Testis (tissue), 2 donors: ENCODE measurements at regions not wholly inside any gene's neighbourhood (a gene's known extent, or its start where the extent isn't known, plus 50 kb on each side); places are given as distances from the start of the nearest gene placed in this dataset.

Source experiments
- DNase-seq: peaks from one replicate; pipeline ENCODE4 v3.0.0-alpha.2; 2019
- H3K27ac ChIP-seq, 2 donors: fragments of 200-600 bp; sonication (generic); one replicate each; pipeline ENCODE4 v1.5.1; 2019
- H3K27me3 ChIP-seq: fragments of 200-600 bp; sonication (generic); one replicate; pipeline ENCODE4 v1.5.1; 2019
- H3K36me3 ChIP-seq: fragments of 200-600 bp; sonication (generic); one replicate; pipeline ENCODE4 v1.5.1; 2017; ENCODE audit warnings: low read depth; ENCODE audit errors: missing control alignments
- H3K4me1 ChIP-seq: fragments of 200-600 bp; sonication (generic); one replicate; pipeline ENCODE4 v1.5.1; 2019
- H3K4me3 ChIP-seq, 2 donors: fragments of 200-600 bp; sonication (generic); one replicate each; pipeline ENCODE4 v1.5.1; 2017 to 2019
- H3K9me3 ChIP-seq: fragments of 200-600 bp; sonication (generic); one replicate; pipeline ENCODE4 v1.5.1; 2017
- POLR2A ChIP-seq: fragments of 450-650 bp; IDR thresholded peaks from one replicate; pipeline ENCODE4 v1.6.1; 2017; ENCODE audit warnings: antibody characterized with exemption, mild to moderate bottlenecking, moderate library complexity
- WGBS, 2 donors: methylation state at CpG; one replicate each; pipeline ENCODE4 v1.1.5; 2018; 5-methylcytosine and 5-hydroxymethylcytosine counted together
- intact Hi-C: fragments of 100-400 bp; cut with DNase I; formaldehyde crosslinking; loops from one replicate; pipeline ENCODE4 v1.15.1; 2023; ENCODE audit warnings: low total_unique reads
- TF ChIP-seq, protein P1 (sequence below), 3 experiments: fragments of 450-650 bp in 2 of 3; fragments of 200-600 bp in 1 of 3; sonication (generic) in 1 of 3; IDR thresholded peaks; one replicate each; pipeline ENCODE4 v1.5.1; 2016 to 2019; ENCODE audit warnings: antibody characterized with exemption in 3 of 3, mild to moderate bottlenecking in 2 of 3, moderate library complexity in 1 of 3

- intact Hi-C loops: no loop called here
- TF ChIP-seq, protein P1, sequence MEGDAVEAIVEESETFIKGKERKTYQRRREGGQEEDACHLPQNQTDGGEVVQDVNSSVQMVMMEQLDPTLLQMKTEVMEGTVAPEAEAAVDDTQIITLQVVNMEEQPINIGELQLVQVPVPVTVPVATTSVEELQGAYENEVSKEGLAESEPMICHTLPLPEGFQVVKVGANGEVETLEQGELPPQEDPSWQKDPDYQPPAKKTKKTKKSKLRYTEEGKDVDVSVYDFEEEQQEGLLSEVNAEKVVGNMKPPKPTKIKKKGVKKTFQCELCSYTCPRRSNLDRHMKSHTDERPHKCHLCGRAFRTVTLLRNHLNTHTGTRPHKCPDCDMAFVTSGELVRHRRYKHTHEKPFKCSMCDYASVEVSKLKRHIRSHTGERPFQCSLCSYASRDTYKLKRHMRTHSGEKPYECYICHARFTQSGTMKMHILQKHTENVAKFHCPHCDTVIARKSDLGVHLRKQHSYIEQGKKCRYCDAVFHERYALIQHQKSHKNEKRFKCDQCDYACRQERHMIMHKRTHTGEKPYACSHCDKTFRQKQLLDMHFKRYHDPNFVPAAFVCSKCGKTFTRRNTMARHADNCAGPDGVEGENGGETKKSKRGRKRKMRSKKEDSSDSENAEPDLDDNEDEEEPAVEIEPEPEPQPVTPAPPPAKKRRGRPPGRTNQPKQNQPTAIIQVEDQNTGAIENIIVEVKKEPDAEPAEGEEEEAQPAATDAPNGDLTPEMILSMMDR (IDR thresholded peaks at IDR 0.05): no peak
- no peak for TF ChIP-seq POLR2A
- H3K27me3 ChIP-seq: no peaks in the 10 kb centered on the region
- no peak for DNase-seq
- H3K27ac ChIP-seq: no peak overlapping the region
- H3K9me3 ChIP-seq: no peaks in the 10 kb centered on the region
- H3K4me1 ChIP-seq: no peaks in the 10 kb centered on the region
- 85 to 91% methylated on average over 3 of the region's 3 CpGs for WGBS, 2 donors
- H3K4me3 ChIP-seq: no peak overlapping the region
- H3K36me3 ChIP-seq: no peaks in the 10 kb centered on the region
Observed at GRCh38 chr2:122506620-122507019, 751.2 kb downstream of the TSN start.

- Histone ChIP-seq H3K4me3 (no peak overlapping the region), H3K27me3 (no peaks in the 10 kb centered on the region), H3K4me1 (no peaks in the 10 kb centered on the region), H3K36me3 (no peaks in the 10 kb centered on the region), H3K27ac (no peak overlapping the region), H3K9me3 (no peaks in the 10 kb centered on the region)
- intact Hi-C loops: no loop called here
- TF ChIP-seq, protein P1 (IDR thresholded peaks at IDR 0.05): no peak
- no peak for TF ChIP-seq POLR2A
- no peak for DNase-seq
- WGBS, 2 donors: 46 to 52% methylated on average over 1 of the region's 1 CpG
Observed at GRCh38 chr2:122507261-122507660, 751.8 kb downstream of the TSN start.

- intact Hi-C loops: no loop called here
- no peaks in the 10 kb centered on the region for H3K4me1 ChIP-seq
- no peak overlapping the region for H3K27ac ChIP-seq
- H3K27me3 ChIP-seq: no peaks in the 10 kb centered on the region
- no peak for TF ChIP-seq POLR2A
- TF ChIP-seq, protein P1 (IDR thresholded peaks at IDR 0.05): no peak
- WGBS, 2 donors: 66 to 71% methylated on average over 1 of the region's 1 CpG
- no peaks in the 10 kb centered on the region for H3K36me3 ChIP-seq
- no peak for DNase-seq
- no peaks in the 10 kb centered on the region for H3K9me3 ChIP-seq
- H3K4me3 ChIP-seq: no peak overlapping the region
Observed at GRCh38 chr2:122512091-122512490, 756.6 kb downstream of the TSN start.

- H3K9me3 ChIP-seq: no peaks in the 10 kb centered on the region
- no peaks in the 10 kb centered on the region for H3K27me3 ChIP-seq
- H3K36me3 ChIP-seq: no peaks in the 10 kb centered on the region
- intact Hi-C loops: no loop called here
- H3K4me1 ChIP-seq: no peaks in the 10 kb centered on the region
- no peak overlapping the region for H3K4me3 ChIP-seq
- DNase-seq: no peak
- TF ChIP-seq, protein P1 (IDR thresholded peaks at IDR 0.05): no peak
- TF ChIP-seq POLR2A: no peak
- WGBS, 2 donors: 85 to 89% methylated on average over 7 of the region's 7 CpGs
- no peak overlapping the region for H3K27ac ChIP-seq
Observed at GRCh38 chr2:122514451-122514996, 759.1 kb downstream of the TSN start.

DNA sequence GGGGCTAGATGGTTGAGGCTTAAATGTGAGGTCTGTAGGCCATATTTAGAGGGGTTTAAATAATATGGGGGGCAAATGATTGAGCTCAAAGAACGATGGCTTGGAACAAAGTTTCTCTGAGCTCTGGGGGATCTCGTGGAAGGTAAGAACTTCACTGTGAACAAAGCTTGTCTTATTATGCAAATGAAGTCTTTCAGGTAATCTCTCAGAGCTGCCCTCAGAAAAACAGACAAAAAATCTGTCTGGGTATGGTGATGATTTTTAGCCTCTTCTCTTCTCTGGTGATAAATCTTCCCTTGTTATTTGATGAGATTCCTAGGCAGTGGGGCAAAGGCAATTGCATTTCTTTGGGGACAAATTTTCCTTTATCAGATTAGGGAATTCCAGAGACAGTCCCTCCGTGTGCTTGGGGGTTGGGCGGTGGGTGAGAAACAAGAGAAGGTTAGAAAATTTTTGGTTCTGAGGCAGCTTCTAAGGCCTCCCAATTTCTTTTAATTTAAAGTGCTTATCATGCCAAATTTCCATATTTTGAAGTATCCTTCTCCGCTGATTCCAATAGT, 760.4 kb downstream of the TSN start:
- Histone ChIP-seq H3K36me3 (no peaks in the 10 kb centered on the region), H3K4me1 (no peaks in the 10 kb centered on the region), H3K27me3 (no peaks in the 10 kb centered on the region), H3K27ac (no peak overlapping the region), H3K9me3 (no peaks in the 10 kb centered on the region), H3K4me3 (no peak overlapping the region)
- WGBS, 2 donors: 61% methylated on average over 5 of the region's 5 CpGs
- intact Hi-C loops: no loop called here
- DNase-seq: no peak
- no peak for TF ChIP-seq POLR2A
- TF ChIP-seq, protein P1 (IDR thresholded peaks at IDR 0.05): no peak
